Urothelium cell line (cell line): ENCODE measurements at regions not wholly inside any gene's neighbourhood (a gene's known extent, or its start where the extent isn't known, plus 50 kb on each side); places are given as distances from the start of the nearest gene placed in this dataset.

Source experiments
- DNase-seq: peaks from one replicate; pipeline ENCODE4 v3.0.0; 2011; ENCODE audit warnings: low spot score, mixed read lengths
- FAIRE-seq: peaks from 2 replicates; lab custom pipeline; 2011; peaks lifted over from hg19 to GRCh38; lab: Jason Lieb, UNC

DNA sequence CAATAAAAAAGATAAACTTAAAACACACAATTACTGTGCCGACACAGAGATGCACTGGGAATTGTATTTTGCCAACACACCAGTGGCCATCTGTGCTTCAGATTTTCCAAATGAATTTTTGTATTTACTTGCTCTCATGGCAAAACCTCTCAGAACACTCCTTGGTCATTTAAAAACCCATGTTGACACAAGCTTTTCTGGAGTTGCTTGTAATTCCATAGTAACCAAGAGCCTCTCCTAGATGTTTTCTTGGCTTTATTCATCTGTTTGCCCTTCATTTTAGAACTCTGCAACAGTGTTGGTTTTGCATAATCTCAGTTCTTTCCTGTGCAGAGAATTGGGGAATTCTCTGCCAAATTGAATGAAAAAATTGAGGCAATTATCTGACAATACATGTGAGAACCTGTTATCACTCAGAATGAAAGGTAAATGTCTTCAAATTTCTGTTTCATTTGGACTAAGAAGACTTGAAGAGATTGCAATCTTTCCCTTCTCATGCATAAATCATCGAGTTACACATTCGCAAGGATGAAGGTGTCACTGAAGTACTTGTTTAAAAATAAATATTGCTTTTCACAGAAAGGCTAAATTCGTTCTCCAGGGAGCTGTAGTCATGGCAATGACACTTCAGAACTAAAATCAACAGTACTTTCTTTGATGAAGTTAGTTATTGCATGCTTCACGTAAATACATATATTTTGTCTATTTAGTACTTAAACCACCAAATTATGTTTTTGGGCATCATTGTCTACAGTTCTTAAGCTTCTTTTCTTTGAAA lies 301.8 kb upstream of the CTSO start:
- no peak for DNase-seq
- FAIRE-seq, result no peak

DNA sequence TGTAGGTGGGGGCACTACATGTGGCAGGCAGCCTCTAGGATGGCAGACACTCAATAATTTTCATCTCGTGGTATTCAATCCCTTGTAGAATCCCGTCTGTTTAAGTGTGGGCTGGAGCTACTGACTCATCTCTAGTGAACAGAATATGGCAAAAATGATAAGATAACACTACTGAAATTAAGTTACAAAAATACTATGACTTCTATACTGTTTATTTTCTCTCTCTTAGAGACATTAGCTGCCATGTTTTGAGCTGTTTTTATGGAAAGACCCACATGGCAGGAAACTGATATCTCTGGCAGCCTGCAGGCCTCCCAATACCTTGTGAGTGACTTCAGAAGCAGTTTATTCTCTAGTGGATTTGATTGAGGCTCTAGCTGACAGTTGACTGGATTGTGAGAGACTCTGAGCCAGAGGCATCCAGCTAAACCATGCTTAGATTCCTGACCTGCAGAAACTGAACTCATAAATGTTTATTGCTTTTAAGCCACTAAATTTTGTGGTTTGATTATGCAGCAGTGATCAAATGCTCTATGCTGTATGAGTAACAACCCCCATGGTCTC lies 298.8 kb upstream of the CTSO start:
- FAIRE-seq, result no peak
- DNase-seq, result no peak

DNA sequence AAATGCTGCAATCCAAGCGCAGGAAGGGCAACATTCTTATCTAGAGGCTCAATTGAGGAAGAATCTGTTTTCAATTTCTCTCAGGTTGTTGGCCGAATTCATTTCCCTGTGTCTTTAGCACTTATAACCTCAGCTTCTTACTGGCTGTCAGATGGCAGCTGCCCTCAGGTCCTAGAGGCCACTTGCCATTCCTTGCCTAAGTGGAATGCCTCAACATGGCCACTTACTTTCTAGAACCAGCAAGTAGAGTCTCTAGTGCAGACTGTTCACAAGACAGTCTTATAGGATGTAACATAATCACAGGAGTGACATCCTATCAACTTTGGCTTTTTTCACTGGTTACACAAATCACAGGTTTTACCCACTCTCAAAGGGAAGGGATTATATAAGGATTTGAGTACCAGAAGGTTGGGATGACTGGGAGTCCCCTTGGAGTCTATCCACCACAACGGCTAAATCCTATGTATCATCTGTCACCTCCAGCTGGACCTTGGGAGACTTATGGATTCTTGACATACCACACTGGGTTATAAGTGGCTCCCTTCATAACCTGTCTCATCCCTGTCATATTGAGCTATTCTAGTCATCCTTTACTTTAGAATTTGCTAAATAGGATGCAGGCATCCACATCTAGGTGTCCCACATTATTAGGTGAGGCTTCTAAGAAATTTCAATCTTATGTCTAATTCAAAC lies 297.9 kb upstream of the CTSO start:
- FAIRE-seq (no peak), DNase-seq (no peak)

DNA sequence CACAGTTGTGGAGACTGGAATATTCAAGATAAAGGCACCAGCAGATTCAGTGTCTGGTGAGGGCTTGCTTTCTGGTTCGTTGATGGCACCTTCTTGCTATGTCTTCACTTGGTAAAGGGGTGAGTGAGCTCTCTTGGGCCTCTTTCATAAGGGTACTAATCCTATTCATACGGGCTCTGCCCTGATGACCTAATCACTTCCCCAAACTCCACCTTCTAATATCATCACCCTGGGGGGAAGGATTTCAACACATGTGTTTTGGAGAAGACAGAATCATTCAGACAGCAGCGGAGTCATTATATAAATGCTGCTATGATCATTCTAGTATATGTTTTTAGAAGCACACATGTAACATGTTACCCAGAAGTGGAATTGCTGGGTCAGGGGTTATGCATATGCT lies 295.3 kb upstream of the CTSO start:
- FAIRE-seq (no peak), DNase-seq (no peak)

DNA sequence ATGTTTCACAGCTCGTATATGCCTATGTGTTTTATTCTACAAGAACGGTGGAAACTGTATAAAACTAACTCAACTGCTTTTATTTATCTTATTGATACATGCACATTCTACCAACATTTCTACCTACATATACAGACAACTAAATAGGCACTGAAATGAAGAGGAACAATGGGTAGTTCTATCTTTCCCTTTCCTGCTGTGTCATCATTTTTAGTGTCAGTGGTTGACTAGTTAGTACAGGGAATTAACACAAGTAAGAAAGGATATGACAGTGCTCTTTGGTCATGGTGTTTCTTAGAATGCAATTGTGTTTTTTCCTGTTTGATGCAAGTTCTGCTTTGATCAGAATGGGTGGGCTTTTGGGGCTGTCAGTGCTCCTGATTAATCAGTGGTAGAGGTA lies 293.8 kb upstream of the CTSO start:
- FAIRE-seq (no peak), DNase-seq (no peak)

DNA sequence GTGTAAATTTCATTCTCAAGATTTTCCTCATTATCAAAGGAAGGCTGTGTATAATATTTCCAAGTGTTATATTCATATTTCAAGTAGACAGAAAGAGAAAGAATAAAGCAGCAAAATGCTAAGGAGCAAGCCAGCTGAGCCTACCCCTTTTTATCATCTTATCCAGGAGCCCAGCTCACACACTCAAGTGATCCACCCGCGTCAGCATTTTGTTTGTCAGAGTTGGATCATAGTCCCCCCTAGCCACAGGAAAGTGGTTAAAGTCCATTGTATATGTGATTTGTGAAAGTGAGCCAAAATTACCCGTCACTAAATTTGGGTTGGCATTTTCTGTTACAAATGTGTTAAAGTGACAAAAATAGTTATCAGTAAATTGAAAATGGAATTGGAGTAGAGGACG lies 289.3 kb upstream of the CTSO start:
- DNase-seq, result no peak

DNA sequence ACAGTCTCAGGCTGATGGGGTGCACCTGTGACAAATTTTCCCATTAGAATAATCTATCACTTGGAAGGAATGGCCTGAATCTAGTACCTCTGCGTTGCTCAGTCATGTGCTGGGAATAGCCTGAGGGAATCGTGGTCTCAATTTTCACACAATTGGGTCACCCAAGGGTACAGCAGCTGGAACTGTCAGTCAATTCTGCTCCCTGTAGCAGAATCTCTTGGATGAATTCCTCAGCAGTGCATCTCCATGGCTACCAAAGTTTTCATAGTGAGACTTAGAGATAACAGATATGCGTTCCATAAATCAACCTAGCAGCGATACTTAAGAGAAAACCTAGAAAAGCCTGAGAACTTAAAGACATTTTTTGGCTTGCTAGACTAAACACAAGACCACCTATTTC lies 288.7 kb upstream of the CTSO start:
- no peak for DNase-seq
- no peak for FAIRE-seq

More for the DNA sequence above, 289.3 kb upstream of the CTSO start:
- FAIRE-seq, result no peak

DNA sequence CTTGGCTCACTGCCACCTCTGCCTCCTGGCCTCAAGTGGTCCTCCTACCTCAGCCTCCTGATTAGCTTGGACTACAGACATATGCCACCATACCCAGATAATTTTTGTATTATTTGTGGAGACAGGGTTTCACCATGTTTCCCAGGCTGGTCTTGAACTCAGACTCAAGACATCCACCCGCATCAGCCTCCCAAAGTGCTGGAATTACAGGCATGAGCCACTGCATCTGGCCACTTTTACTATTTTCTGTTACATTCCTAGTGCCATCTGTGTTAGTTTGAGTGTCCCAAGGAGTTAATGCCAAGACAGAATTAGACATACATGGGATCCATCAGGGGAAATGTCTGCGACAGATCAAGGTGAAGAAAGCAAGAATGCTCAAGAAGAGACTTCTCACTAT lies 288.2 kb upstream of the CTSO start:
- DNase-seq (no peak), FAIRE-seq (no peak)

DNA sequence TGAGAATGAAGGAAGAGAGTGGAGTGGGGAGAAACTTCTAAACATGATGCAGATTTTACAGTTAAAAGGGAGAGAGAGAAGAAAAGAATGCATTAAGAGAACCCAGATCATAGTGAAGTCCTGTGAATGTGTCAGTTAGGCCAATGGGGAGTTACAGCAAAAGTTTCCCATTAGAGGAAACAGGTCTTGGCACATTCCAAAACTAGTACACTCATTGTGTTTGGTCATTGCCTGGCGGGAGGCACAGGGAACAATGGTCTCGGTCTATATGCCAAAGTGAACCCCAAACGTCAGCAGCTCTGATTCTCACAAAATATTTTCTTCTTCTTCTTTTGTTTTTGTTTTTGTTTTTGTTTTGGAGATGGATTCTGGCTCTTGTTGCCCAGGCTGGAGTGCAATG lies 284.5 kb upstream of the CTSO start:
- FAIRE-seq (no peak), DNase-seq (no peak)

DNA sequence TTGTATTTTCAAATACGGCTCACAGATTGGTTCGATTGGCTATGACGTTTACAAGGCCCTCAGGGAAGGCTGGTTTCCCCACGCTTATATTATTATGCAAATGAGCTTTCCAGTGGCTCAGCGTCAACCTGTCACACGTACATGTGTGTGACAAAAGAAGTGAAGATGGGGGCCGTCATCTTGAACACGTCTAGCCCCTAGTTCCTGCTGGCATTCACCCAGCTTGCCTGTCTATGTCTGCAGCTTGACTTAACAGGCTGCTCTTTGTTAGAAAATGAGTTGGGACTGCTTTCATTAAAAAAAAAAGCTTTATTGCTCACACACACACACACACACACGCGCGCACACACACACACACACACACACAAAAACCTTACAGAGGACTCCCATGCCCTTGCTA lies 283.6 kb upstream of the CTSO start:
- DNase-seq (no peak), FAIRE-seq (no peak)

DNA sequence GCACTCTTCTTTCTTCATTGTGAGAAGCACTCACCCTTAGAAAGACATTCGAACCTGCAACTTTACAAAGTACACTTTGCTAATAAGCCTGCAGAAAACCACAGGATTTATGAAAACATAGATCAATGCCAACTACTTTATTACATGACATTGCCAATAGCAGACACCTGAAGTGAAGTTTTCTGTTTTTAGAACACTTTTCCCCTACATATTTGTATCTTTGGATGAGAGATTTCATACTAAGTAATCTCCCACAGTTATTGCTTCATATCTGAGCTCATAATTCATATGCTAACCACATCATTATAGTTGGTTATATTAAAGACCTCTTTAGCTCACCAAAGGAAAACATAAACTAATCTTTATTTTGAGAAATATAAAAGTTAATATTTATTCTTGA lies 276.5 kb upstream of the CTSO start:
- no peak for DNase-seq
- no peak for FAIRE-seq

DNA sequence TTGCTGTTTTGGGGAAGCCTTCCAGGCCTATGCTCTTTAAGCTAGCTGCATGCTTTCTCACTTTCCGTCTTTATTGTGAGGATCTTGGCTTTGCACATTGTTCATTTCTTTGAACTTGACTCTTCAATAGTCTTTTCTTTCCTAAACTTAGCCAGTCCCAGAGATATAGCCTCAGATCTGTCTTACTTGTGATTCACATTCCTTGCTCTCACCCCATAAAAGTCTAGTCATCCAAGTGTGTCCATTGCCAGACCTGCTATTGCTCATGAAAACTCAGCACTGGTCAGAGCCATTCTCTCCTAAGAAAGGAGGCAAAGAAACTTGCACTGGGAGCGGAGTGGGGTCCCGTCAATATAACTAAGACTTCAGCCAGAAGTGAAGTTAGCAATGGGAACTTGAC lies 275.0 kb upstream of the CTSO start:
- FAIRE-seq (no peak), DNase-seq (no peak)

DNA sequence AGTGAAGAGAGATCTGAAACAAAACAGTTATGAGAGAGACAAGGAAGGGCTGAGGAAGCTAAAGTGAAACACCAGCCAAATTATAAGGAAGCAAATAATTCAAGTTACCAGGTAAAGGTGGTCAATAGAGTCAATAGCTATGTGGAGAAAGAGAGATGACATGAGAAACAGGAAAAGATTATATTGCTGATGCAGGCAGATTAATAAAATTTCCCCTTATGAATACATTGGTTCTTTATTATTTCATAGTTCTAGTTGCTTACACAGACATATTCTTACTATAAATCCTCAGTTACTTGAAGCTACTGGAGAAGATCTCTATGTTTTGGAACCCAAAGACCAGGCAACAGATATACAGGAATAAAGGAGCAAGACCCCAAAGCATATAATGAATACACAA lies 273.7 kb upstream of the CTSO start:
- no peak for DNase-seq
- no peak for FAIRE-seq

DNA sequence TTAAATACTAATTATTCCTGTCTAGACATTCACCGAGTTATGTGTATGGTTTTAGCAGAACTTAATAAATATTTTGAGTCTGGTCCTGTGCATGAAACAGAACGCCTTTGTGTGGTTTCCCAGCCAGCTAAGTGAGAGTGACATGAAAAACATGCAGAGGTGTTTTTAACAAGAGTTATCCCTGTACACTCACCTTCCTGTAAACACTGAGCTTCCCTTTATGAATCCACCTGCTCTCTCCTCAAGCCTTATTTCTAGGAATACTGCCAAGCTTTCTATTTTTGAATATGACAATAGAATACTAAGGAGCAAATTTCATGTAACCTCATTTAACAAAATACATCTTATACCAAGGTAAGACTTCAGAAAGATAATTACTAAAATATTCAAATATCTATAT lies 270.3 kb upstream of the CTSO start:
- no peak for FAIRE-seq
- peak; percentile 4 for DNase-seq

DNA sequence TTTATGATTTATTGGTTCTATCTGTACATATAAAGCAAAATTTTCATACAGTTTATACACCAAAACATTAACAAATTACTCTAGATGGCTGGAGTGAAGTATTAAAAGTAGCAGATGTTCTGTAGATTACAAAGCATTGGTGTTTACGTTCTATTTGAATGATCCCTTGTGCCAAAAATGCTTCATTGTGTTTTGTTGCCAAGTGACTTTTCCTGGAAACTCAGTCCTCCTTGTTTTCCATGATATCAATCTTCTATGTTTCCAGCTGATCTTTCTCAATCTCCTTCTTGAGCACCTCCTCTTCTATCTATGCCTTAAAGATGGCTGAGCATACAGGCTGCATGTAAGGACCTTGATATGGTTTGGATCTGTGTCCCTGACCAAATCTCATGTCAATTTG lies 263.6 kb upstream of the CTSO start:
- no peak for DNase-seq
- FAIRE-seq, result no peak

DNA sequence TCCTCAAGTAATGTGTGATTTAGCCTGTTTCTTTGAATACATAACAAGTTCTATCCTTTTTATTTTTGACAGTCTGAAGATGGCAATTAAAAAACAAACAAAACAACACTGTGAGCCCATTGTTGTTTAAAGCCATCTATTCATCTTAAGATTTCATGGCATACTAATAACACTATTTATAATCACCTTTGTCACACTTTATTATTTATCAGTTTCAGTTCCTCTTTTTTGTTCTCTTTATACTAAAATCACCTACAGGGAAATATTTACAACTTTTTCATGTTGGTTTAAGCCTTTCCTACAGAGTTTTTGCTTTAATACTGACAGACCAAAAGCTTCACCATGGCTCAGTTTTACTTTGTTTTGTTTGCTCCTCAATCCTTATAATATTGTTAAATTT lies 247.4 kb upstream of the CTSO start:
- FAIRE-seq, result no peak
- no peak for DNase-seq

DNA sequence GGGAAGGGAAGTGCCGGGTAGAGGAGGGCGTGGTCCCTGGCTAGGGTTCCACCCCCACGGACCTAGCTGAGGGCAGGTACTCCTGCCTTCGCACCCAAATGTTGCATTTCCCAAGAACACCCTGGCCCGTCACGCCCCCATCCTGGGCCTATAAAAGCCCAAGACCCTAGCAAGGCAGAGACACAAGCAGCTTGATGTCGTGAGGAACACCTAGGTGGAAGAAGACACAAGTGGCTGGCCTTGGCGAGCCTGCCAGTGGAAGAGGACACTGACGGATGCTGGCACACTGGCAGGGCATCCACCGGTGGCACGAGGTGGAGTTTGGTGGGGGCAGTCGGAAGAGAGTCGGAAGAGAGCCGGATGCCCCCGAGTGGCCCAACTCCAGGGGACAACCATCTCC lies 244.8 kb upstream of the CTSO start:
- no peak for FAIRE-seq
- DNase-seq, result no peak

DNA sequence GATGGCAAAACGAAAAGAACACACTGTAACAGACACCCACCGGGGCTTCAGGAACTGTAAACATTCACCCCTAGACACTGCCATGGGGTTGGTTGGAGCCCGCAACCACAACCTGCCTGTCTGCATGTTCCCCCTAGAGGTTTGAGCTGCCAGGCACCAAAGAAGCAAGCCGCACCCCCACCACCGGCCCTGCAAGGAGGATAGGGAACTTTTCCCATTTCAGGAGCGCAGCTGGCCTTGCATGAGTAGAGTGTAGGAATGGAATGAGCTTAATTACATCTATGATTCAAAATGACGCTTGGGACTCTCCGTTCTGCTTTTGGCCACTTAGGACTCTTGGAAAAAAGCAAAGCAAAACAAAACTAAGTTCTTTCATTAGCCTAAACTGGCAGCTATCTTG lies 243.6 kb upstream of the CTSO start:
- FAIRE-seq, result no peak
- DNase-seq, result no peak

DNA sequence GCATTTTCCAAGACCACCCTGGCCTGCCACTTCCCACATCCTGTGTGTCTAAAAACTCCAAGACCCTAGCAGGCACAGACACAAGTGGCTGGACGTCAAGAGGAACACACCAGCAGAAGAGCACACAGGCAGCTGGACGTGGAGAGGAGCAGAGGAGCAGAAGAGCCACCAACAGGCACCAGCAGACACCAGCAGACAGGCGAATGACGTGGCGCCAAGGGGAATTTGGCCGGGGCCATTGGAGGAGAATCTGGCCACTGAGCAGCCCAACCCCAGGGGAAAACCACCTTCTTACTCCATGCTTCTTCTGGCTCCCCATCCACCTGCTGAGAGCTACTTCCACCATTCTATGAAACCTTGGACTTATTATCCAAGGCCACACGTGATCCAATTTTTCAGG lies 243.1 kb upstream of the CTSO start:
- no peak for DNase-seq

DNA sequence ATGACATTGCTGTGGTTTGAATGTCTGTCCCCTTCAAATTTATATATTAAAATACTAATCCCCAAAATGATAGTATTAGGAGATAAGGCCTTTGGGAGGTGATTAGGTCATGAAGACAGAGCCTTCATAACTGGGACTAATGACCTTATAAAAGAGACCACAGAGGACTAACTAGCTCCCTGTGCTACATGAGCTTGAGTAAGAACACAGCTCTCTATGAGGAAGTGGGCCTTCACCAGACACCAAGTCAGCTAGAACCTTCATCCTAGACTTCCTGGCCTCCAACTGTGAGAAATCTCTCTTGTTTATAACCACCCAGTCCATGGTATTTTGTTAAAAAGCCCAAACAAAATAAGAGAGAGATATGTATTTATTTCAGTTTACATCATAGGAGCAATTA lies 242.2 kb upstream of the CTSO start:
- DNase-seq (no peak), FAIRE-seq (no peak)

More for the DNA sequence above, 243.1 kb upstream of the CTSO start:
- FAIRE-seq, result no peak

DNA sequence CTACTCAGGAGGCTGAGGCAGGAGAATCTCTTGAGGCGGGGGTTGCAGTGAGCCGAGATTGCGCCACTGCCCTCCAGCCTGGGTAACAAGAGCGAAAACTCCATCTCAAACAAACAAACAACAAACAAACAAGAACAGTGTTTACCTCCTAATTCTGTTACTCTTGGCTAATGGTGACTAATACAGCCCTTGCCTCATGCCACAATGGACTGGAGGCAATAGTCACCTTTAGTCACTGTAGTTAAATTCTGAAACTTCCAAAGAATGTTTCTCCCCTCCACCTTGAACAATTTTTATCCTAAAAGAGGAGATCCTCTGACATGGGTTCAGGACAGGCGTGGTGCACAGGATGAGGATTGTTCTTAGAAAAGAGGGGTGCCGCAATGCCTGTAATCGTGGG lies 241.2 kb upstream of the CTSO start:
- FAIRE-seq (no peak), DNase-seq (no peak)

DNA sequence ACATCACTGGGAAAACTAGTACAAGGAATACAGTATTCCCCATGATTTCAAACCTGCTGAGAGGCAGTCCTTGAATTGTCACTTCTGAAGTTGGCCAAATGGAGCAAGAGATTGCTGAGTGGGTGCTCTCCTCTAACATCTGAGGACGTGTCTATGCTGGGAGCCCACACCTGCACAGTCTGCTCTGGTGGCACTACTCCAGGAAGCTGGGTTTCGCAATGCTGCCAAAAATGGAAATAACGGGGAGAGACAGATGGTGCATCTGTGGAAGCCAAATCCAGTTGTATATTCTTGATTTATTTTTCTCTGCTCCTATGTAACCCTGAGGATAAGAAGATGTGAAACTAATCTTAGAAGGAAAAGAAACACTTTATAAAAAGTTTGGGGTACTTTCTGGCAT lies 240.1 kb upstream of the CTSO start:
- DNase-seq (no peak), FAIRE-seq (no peak)
